Astrocyte (in vitro differentiated cells and primary cell): ENCODE measurements at regions not wholly inside any gene's neighbourhood (a gene's known extent, or its start where the extent isn't known, plus 50 kb on each side); places are given as distances from the start of the nearest gene placed in this dataset.

Source experiments
- EZH2 ChIP-seq: IDR thresholded peaks from 2 replicates; pipeline ENCODE4 v1.6.1; 2012; ENCODE audit warnings: mild to moderate bottlenecking, low read length, inconsistent platforms; ENCODE audit not compliant: insufficient read depth
- TF ChIP-seq, protein P1 (sequence below): IDR thresholded peaks from 2 replicates; pipeline ENCODE4 v1.5.1; 2011; ENCODE audit warnings: low read depth, mild to moderate bottlenecking, inconsistent platforms, low read length, moderate library complexity; ENCODE audit not compliant: insufficient read depth

DNA sequence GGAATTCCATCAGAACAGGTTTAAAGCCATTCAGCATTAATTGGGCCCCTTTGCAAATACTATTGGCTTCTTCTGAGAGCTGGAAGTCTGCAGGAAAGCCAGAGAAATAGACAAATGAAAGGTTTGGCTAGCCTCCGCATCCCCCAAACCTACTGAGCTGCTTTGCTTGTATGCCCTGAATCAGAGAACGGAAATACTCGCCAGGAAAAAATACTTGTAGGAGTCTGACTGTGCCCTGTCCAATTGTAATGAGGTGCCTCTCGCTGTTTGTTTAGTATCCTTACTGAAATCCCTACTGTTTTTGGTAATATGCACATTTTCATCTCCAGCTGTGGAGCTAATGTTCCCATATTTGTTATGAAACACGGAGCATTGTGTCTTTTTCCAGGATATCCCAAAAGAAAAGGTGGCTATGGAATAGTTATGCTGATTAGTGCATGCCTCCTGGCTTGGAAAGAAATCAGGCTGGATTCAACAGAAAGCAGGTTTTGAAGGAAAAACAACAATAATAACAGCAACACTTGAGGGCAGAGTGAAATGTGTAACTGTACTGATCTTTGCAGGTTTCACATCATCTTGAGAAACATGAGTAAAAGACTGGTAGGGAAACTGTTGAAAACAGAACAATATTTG is 50.7 kb upstream of the NLGN4X start:
- TF ChIP-seq, protein P1, sequence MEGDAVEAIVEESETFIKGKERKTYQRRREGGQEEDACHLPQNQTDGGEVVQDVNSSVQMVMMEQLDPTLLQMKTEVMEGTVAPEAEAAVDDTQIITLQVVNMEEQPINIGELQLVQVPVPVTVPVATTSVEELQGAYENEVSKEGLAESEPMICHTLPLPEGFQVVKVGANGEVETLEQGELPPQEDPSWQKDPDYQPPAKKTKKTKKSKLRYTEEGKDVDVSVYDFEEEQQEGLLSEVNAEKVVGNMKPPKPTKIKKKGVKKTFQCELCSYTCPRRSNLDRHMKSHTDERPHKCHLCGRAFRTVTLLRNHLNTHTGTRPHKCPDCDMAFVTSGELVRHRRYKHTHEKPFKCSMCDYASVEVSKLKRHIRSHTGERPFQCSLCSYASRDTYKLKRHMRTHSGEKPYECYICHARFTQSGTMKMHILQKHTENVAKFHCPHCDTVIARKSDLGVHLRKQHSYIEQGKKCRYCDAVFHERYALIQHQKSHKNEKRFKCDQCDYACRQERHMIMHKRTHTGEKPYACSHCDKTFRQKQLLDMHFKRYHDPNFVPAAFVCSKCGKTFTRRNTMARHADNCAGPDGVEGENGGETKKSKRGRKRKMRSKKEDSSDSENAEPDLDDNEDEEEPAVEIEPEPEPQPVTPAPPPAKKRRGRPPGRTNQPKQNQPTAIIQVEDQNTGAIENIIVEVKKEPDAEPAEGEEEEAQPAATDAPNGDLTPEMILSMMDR, result no peak
- no peak for TF ChIP-seq EZH2
